ENCODE measurements at regions not wholly inside any gene's neighbourhood (a gene's known extent, or its start where the extent isn't known, plus 50 kb on each side); places are given as distances from the start of the nearest gene placed in this dataset.

- no peaks in the 10 kb centered on the region for H3K27me3 ChIP-seq
- WGBS, 2 donors: 67 to 74% methylated on average over 7 to 8 of the region's 8 CpGs
- H3K36me3 ChIP-seq: no peaks in the 10 kb centered on the region
- no peak overlapping the region for H3K4me3 ChIP-seq
- no peaks in the 10 kb centered on the region for H3K9me3 ChIP-seq
- peaks cover 0 to 9% (median 0%) of the 10 kb centered on the region in 4 donors for H3K4me1 ChIP-seq
- no peak overlapping the region for H3K27ac ChIP-seq
- TF ChIP-seq EP300 (IDR thresholded peaks at IDR 0.05) (no peak), POLR2A (IDR thresholded peaks at IDR 0.05) (no peak)
- TF ChIP-seq, protein P1, sequence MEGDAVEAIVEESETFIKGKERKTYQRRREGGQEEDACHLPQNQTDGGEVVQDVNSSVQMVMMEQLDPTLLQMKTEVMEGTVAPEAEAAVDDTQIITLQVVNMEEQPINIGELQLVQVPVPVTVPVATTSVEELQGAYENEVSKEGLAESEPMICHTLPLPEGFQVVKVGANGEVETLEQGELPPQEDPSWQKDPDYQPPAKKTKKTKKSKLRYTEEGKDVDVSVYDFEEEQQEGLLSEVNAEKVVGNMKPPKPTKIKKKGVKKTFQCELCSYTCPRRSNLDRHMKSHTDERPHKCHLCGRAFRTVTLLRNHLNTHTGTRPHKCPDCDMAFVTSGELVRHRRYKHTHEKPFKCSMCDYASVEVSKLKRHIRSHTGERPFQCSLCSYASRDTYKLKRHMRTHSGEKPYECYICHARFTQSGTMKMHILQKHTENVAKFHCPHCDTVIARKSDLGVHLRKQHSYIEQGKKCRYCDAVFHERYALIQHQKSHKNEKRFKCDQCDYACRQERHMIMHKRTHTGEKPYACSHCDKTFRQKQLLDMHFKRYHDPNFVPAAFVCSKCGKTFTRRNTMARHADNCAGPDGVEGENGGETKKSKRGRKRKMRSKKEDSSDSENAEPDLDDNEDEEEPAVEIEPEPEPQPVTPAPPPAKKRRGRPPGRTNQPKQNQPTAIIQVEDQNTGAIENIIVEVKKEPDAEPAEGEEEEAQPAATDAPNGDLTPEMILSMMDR (IDR thresholded peaks at IDR 0.05): no peak
- no peak for DNase-seq (ENCODE audit: low spot score in 2 of 2)
Measured at GRCh38 chr22:48973694-48974041, 854.0 kb downstream of the BRD1 start.

- H3K4me1 ChIP-seq: peaks cover 0 to 9% (median 0%) of the 10 kb centered on the region in 4 donors
- DNase-seq (ENCODE audit: low spot score in 2 of 2): no peak
- WGBS, 2 donors: 92 to 93% methylated on average over 12 of the region's 12 CpGs
- no peaks in the 10 kb centered on the region for H3K36me3 ChIP-seq
- no peaks in the 10 kb centered on the region for H3K27me3 ChIP-seq
- H3K9me3 ChIP-seq: no peaks in the 10 kb centered on the region
- TF ChIP-seq EP300 (IDR thresholded peaks at IDR 0.05) (no peak), POLR2A (IDR thresholded peaks at IDR 0.05) (no peak)
- TF ChIP-seq, protein P1 (IDR thresholded peaks at IDR 0.05): no peak
- H3K27ac ChIP-seq: no peak overlapping the region
- no peak overlapping the region for H3K4me3 ChIP-seq
Measured at GRCh38 chr22:48972979-48973693, 854.5 kb downstream of the BRD1 start.

DNA sequence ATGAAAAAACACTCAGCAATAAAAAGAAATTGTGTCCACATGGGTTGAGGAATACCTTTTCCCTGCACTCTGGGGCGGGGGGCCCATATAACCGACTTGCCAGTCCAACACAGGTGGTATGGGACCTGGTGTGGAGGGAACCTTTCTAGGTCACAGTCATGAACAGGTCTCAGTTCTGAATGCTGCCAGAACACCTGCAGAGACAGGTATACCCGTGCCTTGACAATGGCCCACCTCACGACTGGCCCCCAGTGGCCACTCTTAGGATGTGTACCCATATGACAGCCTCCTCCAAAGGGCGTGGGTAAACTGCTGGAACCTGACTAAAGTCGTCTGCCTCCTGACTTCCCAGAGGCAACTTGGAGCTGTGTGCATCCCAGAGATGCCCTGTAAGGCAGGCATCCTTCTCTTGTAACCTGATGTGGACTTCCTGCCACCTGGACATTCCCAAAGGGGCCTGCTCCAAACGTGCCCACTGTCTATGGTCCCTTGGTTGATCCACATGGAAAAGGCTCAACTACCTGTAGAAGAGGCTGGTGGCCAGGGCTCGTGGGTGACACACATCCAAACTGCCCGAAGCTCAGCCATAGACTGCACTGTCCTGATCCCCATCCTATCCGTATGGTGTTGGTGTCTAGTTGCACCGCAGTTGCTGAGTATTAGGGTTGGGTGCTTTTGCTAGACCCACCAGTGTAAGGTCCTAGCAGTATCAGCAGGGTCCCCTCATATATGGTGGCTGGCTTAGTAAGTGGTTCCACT is 859.3 kb downstream of the BRD1 start:
- no peak for DNase-seq (ENCODE audit: low spot score in 2 of 2)
- Histone ChIP-seq H3K4me3 (no peak overlapping the region), H3K4me1 (no peaks in the 10 kb centered on the region), H3K27ac (no peak overlapping the region), H3K27me3 (no peaks in the 10 kb centered on the region), H3K9me3 (no peaks in the 10 kb centered on the region), H3K36me3 (no peaks in the 10 kb centered on the region)
- 33 to 66% methylated on average over 8 to 9 of the region's 11 CpGs for WGBS, 2 donors
- TF ChIP-seq POLR2A (IDR thresholded peaks at IDR 0.05): no peak
- TF ChIP-seq, protein P1 (IDR thresholded peaks at IDR 0.05): peak in 2 of 5 experiments; percentile 8 to 15

DNA sequence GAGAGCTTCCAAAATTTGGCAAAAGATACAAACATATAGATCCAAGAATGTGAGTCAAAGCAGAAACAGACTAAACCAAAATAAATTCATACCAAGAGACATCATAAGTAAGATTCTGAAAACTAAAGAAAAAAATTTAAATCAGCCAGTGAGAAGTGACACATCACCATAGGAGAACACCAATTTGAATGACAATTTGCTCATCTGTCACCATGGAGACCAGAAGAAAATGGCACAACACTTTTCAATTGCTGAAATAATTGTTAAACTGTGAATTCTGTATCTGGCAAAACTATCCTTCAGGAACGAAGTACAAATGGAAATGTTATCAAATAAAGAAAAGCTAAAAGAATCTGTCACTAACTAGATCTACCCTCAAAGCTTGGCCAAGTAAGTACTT is 864.3 kb downstream of the BRD1 start:
- TF ChIP-seq, protein P1 (IDR thresholded peaks at IDR 0.05): no peak
- no peak for TF ChIP-seq EP300 (IDR thresholded peaks at IDR 0.05)
- no peak for TF ChIP-seq POLR2A (IDR thresholded peaks at IDR 0.05)
- H3K4me1 ChIP-seq: peaks cover 0 to 9% (median 0%) of the 10 kb centered on the region in 4 donors
- no peak overlapping the region for H3K27ac ChIP-seq
- no peaks in the 10 kb centered on the region for H3K36me3 ChIP-seq
- H3K9me3 ChIP-seq: no peaks in the 10 kb centered on the region
- H3K4me3 ChIP-seq: no peak overlapping the region
- DNase-seq (ENCODE audit: low spot score in 2 of 2): no peak
- 54 to 73% methylated on average over 1 of the region's 1 CpG for WGBS, 2 donors
- H3K27me3 ChIP-seq: no peaks in the 10 kb centered on the region

- WGBS, 2 donors: 81 to 95% methylated on average over 2 of the region's 2 CpGs
- Histone ChIP-seq H3K27me3 (no peaks in the 10 kb centered on the region), H3K27ac (no peak overlapping the region), H3K9me3 (no peaks in the 10 kb centered on the region), H3K4me1 (peaks cover 0 to 9% (median 0%) of the 10 kb centered on the region in 4 donors), H3K4me3 (no peak overlapping the region), H3K36me3 (no peaks in the 10 kb centered on the region)
- no peak for TF ChIP-seq EP300 (IDR thresholded peaks at IDR 0.05)
- TF ChIP-seq, protein P1 (IDR thresholded peaks at IDR 0.05): no peak
- no peak for TF ChIP-seq POLR2A (IDR thresholded peaks at IDR 0.05)
- DNase-seq (ENCODE audit: low spot score in 2 of 2): no peak
Measured at GRCh38 chr22:48961705-48962104, 866.0 kb downstream of the BRD1 start.

Data from tibial nerve (tissue), 4 donors.